ENCODE measurements at regions not wholly inside any gene's neighbourhood (a gene's known extent, or its start where the extent isn't known, plus 50 kb on each side); places are given as distances from the start of the nearest gene placed in this dataset.
A peak's percentile ranks its signal among the peaks of the same experiment; 100 is the strongest.

- Histone ChIP-seq H2AFZ (ENCODE audit: low read length) (no peak overlapping the region), H3K9ac (ENCODE audit: low read depth, low read length, poor library complexity, severe bottlenecking) (no peak overlapping the region), H3K27me3 (ENCODE audit: insufficient read depth, low read length, poor library complexity, severe bottlenecking) (no peaks in the 10 kb centered on the region), H3F3A (ENCODE audit: low read depth) (no peaks in the 10 kb centered on the region), H4K20me1 (ENCODE audit: insufficient read depth, low read length, poor library complexity, severe bottlenecking) (no peaks in the 10 kb centered on the region), H3K9me2 (replicated peaks; ENCODE audit: low read depth, low read length) (no peaks in the 10 kb centered on the region), H3K79me2 (ENCODE audit: insufficient read depth, low read length) (no peaks in the 10 kb centered on the region), H3K4me1 (ENCODE audit: insufficient read depth, low read length, poor library complexity, severe bottlenecking) (no peaks in the 10 kb centered on the region), H3K4me2 (ENCODE audit: low read depth, low read length, poor library complexity, severe bottlenecking) (no peak overlapping the region), H3K36me3 (ENCODE audit: insufficient read depth, low read length) (no peaks in the 10 kb centered on the region), H3K4me3 (ENCODE audit: low read length, poor library complexity, severe bottlenecking) (no peak overlapping the region), H3K9me3 (ENCODE audit: insufficient read depth, low read depth, low read length) (no peaks in the 10 kb centered on the region)
- TF ChIP-seq CTCF (conservative IDR thresholded peaks at IDR 0.05; ENCODE audit: low read length): no peak
- no peak for TF ChIP-seq EZH2phosphoT487 (IDR thresholded peaks at IDR 0.05; ENCODE audit: borderline replicate concordance)
Measured at GRCh38 chr4:74535512-74535911, 90.6 kb downstream of the AREG start.

GRCh38 chr4:74536557-74536956, 91.6 kb downstream of the AREG start:
- H3K36me3 ChIP-seq (ENCODE audit: insufficient read depth, low read length): no peaks in the 10 kb centered on the region
- no peak overlapping the region; the same call in 1 of the 2 replicates for H2AFZ ChIP-seq (ENCODE audit: low read length)
- H3K9me2 ChIP-seq (replicated peaks; ENCODE audit: low read depth, low read length): no peaks in the 10 kb centered on the region
- H3K4me2 ChIP-seq (ENCODE audit: low read depth, low read length, poor library complexity, severe bottlenecking): no peak overlapping the region
- H3K4me1 ChIP-seq (ENCODE audit: insufficient read depth, low read length, poor library complexity, severe bottlenecking): no peaks in the 10 kb centered on the region
- H4K20me1 ChIP-seq (ENCODE audit: insufficient read depth, low read length, poor library complexity, severe bottlenecking): no peaks in the 10 kb centered on the region
- no peak overlapping the region for H3K9ac ChIP-seq (ENCODE audit: low read depth, low read length, poor library complexity, severe bottlenecking)
- TF ChIP-seq CTCF (conservative IDR thresholded peaks at IDR 0.05; ENCODE audit: low read length) (peak; percentile 54), EZH2phosphoT487 (IDR thresholded peaks at IDR 0.05; ENCODE audit: borderline replicate concordance) (no peak)
- H3F3A ChIP-seq (ENCODE audit: low read depth): no peaks in the 10 kb centered on the region
- H3K9me3 ChIP-seq (ENCODE audit: insufficient read depth, low read depth, low read length): no peaks in the 10 kb centered on the region
- H3K4me3 ChIP-seq (ENCODE audit: low read length, poor library complexity, severe bottlenecking): no peak overlapping the region
- no peaks in the 10 kb centered on the region for H3K27me3 ChIP-seq (ENCODE audit: insufficient read depth, low read length, poor library complexity, severe bottlenecking)
- H3K79me2 ChIP-seq (ENCODE audit: insufficient read depth, low read length): no peaks in the 10 kb centered on the region

- Histone ChIP-seq H3K4me3 (ENCODE audit: low read length, poor library complexity, severe bottlenecking) (no peak overlapping the region), H3K27me3 (ENCODE audit: insufficient read depth, low read length, poor library complexity, severe bottlenecking) (no peaks in the 10 kb centered on the region), H3K9me3 (ENCODE audit: insufficient read depth, low read depth, low read length) (no peaks in the 10 kb centered on the region), H3K4me2 (ENCODE audit: low read depth, low read length, poor library complexity, severe bottlenecking) (no peak overlapping the region), H3K4me1 (ENCODE audit: insufficient read depth, low read length, poor library complexity, severe bottlenecking) (no peaks in the 10 kb centered on the region), H4K20me1 (ENCODE audit: insufficient read depth, low read length, poor library complexity, severe bottlenecking) (no peaks in the 10 kb centered on the region), H3K79me2 (ENCODE audit: insufficient read depth, low read length) (no peaks in the 10 kb centered on the region), H3K36me3 (ENCODE audit: insufficient read depth, low read length) (no peaks in the 10 kb centered on the region), H3F3A (ENCODE audit: low read depth) (no peaks in the 10 kb centered on the region), H3K9ac (ENCODE audit: low read depth, low read length, poor library complexity, severe bottlenecking) (no peak overlapping the region), H3K9me2 (replicated peaks; ENCODE audit: low read depth, low read length) (no peaks in the 10 kb centered on the region), H2AFZ (ENCODE audit: low read length) (no peak overlapping the region)
- TF ChIP-seq EZH2phosphoT487 (IDR thresholded peaks at IDR 0.05; ENCODE audit: borderline replicate concordance) (no peak), CTCF (conservative IDR thresholded peaks at IDR 0.05; ENCODE audit: low read length) (no peak)
Measured at GRCh38 chr4:74537459-74537858, 92.5 kb downstream of the AREG start.

All from Loucy (cell line).